ENCODE measurements at regions not wholly inside any gene's neighbourhood (a gene's known extent, or its start where the extent isn't known, plus 50 kb on each side); places are given as distances from the start of the nearest gene placed in this dataset.
A peak's percentile ranks its signal among the peaks of the same experiment; 100 is the strongest.
"Not testable (repeated sequence)": the region's sequence is repeated elsewhere in the genome, so short reads cannot be mapped to it uniquely, and the experiment has no call there.

DNA sequence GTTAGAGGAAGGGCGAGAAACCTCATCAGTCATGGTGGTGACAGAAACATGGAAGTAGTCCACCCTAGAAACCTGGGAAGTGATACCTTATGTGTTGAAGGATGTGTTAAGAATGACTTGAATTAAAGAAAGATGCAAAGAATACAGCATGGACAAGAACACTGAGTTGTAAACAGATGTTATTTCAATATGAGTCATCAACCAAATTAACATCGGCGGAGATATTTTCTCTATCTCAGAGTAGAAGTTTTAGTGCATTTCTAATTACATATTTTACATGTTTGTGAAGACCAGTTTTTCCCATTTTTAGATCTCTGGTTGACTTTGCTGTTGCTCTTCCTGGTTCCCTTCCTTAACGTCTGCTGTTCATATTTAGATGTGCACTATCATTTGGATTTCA, 268.8 kb upstream of the TBL1XR1 start:
- H3K27me3 ChIP-seq (ENCODE audit: control insufficient read depth, insufficient read depth, low read length) = no peaks in the 10 kb centered on the region
- no peak overlapping the region for H3K4me3 ChIP-seq (ENCODE audit: low read length)
- H3K4me1 ChIP-seq (ENCODE audit: control insufficient read depth, insufficient read depth, low read length) = peaks cover 22% of the 10 kb centered on the region
- H3K36me3 ChIP-seq (ENCODE audit: control insufficient read depth, insufficient read depth, low read length) = no peaks in the 10 kb centered on the region
- peak overlapping the region; percentile 73 for H3K27ac ChIP-seq (ENCODE audit: low read depth, low read length)
- no peak overlapping the region for H3K9ac ChIP-seq (ENCODE audit: low read length)

DNA sequence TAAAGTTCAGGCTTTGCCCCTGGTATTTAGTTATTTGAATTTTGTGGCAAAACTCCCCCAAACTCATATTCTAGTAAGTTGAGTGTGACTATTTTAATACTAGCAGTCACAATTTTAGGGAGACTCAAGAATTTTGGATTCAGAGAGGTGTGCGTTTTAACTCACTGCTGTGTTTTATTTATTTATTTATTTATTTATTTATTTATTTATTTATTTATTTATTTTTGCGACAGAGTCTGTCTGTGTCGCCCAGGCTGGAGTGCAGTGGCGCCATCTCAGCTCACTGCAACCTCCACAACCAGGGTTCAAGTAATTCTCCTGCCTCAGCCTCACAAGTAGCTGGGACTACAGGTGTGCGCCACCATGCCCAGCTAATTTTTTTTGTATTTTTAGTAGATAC, 269.3 kb upstream of the TBL1XR1 start:
- peaks cover 22% of the 10 kb centered on the region for H3K4me1 ChIP-seq (ENCODE audit: control insufficient read depth, insufficient read depth, low read length)
- not testable (repeated sequence) for H3K27me3 ChIP-seq (ENCODE audit: control insufficient read depth, insufficient read depth, low read length); H3K9ac ChIP-seq (ENCODE audit: low read length); H3K4me3 ChIP-seq (ENCODE audit: low read length); H3K36me3 ChIP-seq (ENCODE audit: control insufficient read depth, insufficient read depth, low read length)
- H3K27ac ChIP-seq (ENCODE audit: low read depth, low read length) = peak overlapping the region; percentile 73

DNA sequence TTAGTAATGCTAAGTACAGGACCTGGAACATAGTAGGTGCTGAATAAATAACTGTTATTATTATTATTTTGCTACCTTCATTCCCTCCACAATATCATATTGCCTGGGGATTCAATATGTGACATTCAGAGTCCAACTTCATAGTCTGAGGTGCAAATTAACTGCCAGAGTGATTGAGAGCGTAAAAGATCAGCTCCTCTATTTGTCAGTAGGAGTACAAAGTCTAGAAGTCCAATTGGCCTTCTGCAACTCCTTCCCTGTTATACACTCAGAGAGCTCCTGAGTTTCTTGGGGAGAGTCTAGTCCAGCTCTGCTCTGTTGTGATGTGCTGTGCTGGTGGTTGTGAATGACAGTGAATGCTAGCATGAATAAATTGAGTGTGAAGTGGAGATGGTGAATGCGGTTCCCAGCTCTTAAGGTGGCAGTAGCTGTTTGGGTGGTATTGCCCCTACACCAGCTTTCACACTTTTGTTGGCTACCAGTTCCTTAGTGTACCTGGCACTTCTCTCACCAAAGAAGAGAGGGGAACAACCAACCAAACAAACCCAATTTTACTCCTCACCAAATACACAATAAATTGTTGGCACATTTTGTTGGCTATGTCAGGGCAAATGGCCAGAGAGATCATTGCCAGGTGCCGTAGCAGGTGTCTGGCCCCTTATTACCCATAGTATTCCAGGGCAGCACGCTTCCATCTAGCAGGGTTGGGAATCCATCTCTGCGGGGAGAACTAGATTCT, 270.1 kb upstream of the TBL1XR1 start:
- Histone ChIP-seq H3K27ac (ENCODE audit: low read depth, low read length) (no peak overlapping the region), H3K4me1 (ENCODE audit: control insufficient read depth, insufficient read depth, low read length) (peaks cover 22% of the 10 kb centered on the region), H3K4me3 (ENCODE audit: low read length) (no peak overlapping the region), H3K27me3 (ENCODE audit: control insufficient read depth, insufficient read depth, low read length) (no peaks in the 10 kb centered on the region), H3K9ac (ENCODE audit: low read length) (no peak overlapping the region), H3K36me3 (ENCODE audit: control insufficient read depth, insufficient read depth, low read length) (no peaks in the 10 kb centered on the region)

DNA sequence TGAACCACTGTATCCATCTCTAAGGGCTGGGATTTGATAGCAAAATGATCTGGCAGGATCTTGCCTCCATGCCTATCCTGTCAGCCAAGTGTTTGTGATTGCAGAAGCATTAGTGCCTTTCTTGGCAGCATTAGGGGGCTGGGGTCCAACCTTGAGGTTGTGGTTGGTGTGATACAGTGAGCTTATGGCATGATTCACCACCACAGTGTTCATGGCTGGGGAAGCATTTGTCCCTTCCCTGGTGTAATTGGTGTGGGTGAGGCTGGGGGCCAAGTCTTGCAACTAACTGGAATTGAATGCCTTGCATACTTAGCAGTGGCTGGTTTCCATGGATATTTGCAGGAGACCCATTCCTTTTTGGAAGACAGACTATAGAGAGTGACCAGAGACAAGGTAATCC, 271.0 kb upstream of the TBL1XR1 start:
- Histone ChIP-seq H3K36me3 (ENCODE audit: control insufficient read depth, insufficient read depth, low read length) (no peaks in the 10 kb centered on the region), H3K4me1 (ENCODE audit: control insufficient read depth, insufficient read depth, low read length) (peaks cover 22% of the 10 kb centered on the region), H3K9ac (ENCODE audit: low read length) (no peak overlapping the region), H3K27ac (ENCODE audit: low read depth, low read length) (no peak overlapping the region), H3K27me3 (ENCODE audit: control insufficient read depth, insufficient read depth, low read length) (no peaks in the 10 kb centered on the region), H3K4me3 (ENCODE audit: low read length) (no peak overlapping the region)

DNA sequence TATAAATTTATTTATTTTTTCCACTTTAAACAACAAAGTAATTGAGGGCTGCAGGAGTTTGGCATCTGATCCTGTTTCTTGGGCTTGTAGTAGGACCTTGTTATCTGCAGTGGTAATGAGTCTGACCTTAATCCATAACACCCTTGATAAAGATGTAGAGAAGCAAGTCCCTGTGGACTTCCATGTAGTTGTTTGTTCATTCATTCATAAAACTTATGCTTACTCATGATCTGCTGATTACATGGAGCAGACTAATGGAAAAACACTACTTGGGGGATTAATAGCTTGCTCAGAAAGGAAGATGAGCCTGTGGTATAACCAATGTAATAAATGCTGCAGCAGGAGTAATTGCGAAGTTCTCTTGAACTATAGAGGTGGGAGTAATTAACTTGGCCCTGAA, 271.5 kb upstream of the TBL1XR1 start:
- Histone ChIP-seq H3K4me3 (ENCODE audit: low read length) (no peak overlapping the region), H3K27me3 (ENCODE audit: control insufficient read depth, insufficient read depth, low read length) (no peaks in the 10 kb centered on the region), H3K27ac (ENCODE audit: low read depth, low read length) (no peak overlapping the region)

DNA sequence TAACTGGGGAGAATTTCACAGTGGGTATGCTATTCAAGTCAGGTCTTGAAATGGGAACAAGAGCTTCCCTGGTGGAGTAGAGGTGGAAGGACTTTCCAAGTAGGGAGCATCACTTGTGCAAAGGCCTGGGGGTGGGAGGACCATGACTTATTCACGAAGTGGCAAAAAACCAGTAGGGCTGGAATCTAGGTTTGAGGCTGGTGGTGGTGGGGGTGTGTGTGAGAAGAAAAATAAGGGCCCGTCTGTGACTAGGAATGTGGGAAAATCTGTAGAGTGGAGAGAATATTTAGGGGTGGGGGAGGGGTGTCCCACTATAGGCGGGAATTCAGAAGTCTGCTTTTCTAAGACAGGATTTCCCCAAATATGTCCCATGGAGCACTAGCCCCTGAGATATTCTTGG, 271.9 kb upstream of the TBL1XR1 start:
- Histone ChIP-seq H3K27ac (ENCODE audit: low read depth, low read length) (no peak overlapping the region), H3K36me3 (ENCODE audit: control insufficient read depth, insufficient read depth, low read length) (no peaks in the 10 kb centered on the region), H3K27me3 (ENCODE audit: control insufficient read depth, insufficient read depth, low read length) (no peaks in the 10 kb centered on the region), H3K4me3 (ENCODE audit: low read length) (no peak overlapping the region), H3K9ac (ENCODE audit: low read length) (no peak overlapping the region), H3K4me1 (ENCODE audit: control insufficient read depth, insufficient read depth, low read length) (peaks cover 20% of the 10 kb centered on the region)

More for the DNA sequence above, 271.5 kb upstream of the TBL1XR1 start:
- H3K36me3 ChIP-seq (ENCODE audit: control insufficient read depth, insufficient read depth, low read length) = no peaks in the 10 kb centered on the region
- H3K4me1 ChIP-seq (ENCODE audit: control insufficient read depth, insufficient read depth, low read length) = peaks cover 21% of the 10 kb centered on the region
- no peak overlapping the region for H3K9ac ChIP-seq (ENCODE audit: low read length)

DNA sequence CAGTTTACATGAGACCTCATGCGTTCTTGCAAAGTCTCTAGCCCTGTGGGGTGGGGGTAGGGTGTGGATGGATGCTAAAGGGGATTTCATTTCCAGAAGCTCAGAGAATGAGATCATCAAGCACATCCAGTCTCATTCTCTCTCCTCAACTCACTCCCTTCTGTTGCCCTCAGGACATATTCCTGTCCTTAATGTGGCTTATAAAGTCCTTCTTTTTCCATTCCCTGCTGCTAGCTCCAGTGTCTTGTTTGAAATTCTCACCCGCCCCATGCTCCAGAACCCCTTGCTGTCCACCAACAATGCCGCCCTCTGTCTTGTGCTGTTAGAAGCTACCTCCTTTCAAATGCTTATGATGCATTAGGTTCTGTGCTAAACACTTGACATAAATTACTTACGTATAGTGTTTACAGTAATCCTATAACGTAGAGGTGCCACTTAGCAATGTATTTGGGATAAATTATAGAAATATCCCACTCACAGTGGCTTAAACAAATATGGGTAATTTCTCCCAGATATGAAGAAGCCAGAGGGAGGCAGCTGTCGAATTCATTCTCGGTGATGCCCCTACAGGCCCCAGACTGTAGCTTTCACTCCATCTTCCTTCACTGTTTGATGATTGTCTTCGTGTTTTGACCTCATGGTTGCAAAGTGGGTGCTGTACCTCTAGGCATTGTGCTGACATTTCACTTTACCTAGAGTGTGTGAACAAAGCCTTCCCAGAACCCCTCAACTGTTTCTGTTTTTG, 273.1 kb upstream of the TBL1XR1 start:
- Histone ChIP-seq H3K9ac (ENCODE audit: low read length) (no peak overlapping the region), H3K4me3 (ENCODE audit: low read length) (no peak overlapping the region), H3K4me1 (ENCODE audit: control insufficient read depth, insufficient read depth, low read length) (peaks cover 12% of the 10 kb centered on the region), H3K27me3 (ENCODE audit: control insufficient read depth, insufficient read depth, low read length) (no peaks in the 10 kb centered on the region), H3K36me3 (ENCODE audit: control insufficient read depth, insufficient read depth, low read length) (no peaks in the 10 kb centered on the region), H3K27ac (ENCODE audit: low read depth, low read length) (peak overlapping the region; percentile 48)

DNA sequence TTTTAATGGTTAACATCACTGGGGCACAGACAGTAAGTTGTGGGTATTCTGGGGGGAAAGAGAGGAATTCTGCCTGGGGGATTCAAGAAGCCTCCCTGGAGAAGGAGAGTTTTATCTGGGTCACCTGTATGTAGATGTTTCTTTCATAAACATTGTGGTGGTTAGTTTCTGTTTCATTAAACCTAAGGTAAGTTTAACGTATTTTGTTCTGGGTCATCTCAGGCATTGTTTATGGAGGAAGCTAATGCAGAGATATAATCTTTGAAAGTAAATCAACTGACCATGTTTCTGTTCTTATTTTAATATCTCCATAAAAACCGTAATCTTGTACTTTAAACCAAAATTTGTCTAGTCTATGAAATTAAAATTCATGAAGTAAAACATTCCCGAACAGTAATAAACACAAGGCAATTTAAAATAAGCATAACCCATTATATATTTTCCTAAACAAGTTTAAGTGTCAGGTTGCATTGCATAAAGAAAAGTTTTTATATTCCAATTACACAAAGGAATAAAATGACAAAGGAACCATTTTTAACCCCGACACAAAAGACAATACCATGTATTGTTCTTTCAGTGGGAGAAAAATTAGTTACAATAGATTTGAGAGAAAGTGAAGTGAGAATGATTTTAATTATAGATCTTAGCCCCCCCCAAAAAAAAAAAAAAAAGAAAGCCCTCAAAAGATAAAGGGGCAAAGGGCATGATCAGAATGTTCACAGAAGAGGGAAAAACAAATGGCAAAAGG, 274.6 kb upstream of the TBL1XR1 start:
- Histone ChIP-seq H3K4me3 (ENCODE audit: low read length) (no peak overlapping the region), H3K4me1 (ENCODE audit: control insufficient read depth, insufficient read depth, low read length) (peaks cover 7% of the 10 kb centered on the region), H3K27ac (ENCODE audit: low read depth, low read length) (no peak overlapping the region), H3K9ac (ENCODE audit: low read length) (no peak overlapping the region), H3K27me3 (ENCODE audit: control insufficient read depth, insufficient read depth, low read length) (no peaks in the 10 kb centered on the region), H3K36me3 (ENCODE audit: control insufficient read depth, insufficient read depth, low read length) (no peaks in the 10 kb centered on the region)

DNA sequence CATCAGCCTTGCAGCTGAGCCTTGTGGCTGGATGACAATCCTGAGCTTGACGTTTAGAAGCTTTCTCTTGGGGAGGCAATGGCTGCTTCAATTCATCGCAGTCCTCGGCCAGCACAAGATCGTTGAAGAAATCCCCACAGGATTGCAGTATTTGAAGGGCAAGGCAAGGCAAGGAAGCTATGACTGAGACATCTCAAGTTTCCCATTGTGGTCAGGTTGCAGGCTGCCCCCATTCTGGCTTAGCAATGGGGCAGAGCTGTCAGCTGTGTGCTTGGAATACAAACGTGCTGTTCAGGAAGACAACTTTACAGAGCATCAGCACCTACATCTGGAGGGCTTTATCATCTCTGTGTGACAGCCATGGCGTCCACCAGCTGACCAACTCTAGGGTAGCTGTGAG, 275.9 kb upstream of the TBL1XR1 start:
- no peak overlapping the region for H3K4me3 ChIP-seq (ENCODE audit: low read length)
- H3K4me1 ChIP-seq (ENCODE audit: control insufficient read depth, insufficient read depth, low read length) = peaks cover 11% of the 10 kb centered on the region
- no peak overlapping the region for H3K27ac ChIP-seq (ENCODE audit: low read depth, low read length)
- no peak overlapping the region for H3K9ac ChIP-seq (ENCODE audit: low read length)
- H3K27me3 ChIP-seq (ENCODE audit: control insufficient read depth, insufficient read depth, low read length) = no peaks in the 10 kb centered on the region
- no peaks in the 10 kb centered on the region for H3K36me3 ChIP-seq (ENCODE audit: control insufficient read depth, insufficient read depth, low read length)

DNA sequence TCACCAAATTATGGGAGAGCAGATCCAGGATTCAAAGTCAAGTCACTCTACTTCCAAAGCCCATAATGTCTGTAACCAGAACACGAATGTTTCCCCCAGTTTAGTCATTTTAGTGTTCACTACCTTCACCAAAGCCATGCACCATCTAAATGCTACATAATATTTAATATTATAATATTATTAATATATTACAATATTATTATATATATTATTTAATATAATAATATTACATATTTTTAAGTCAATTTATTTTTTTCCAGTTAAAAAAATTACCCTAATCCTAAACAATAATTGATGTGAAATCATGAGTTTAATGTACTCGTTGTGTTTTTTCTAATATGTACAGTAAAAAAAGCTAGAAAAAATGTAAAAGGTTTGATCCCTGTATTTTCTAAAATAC, 276.6 kb upstream of the TBL1XR1 start:
- no peak overlapping the region for H3K4me3 ChIP-seq (ENCODE audit: low read length)

DNA sequence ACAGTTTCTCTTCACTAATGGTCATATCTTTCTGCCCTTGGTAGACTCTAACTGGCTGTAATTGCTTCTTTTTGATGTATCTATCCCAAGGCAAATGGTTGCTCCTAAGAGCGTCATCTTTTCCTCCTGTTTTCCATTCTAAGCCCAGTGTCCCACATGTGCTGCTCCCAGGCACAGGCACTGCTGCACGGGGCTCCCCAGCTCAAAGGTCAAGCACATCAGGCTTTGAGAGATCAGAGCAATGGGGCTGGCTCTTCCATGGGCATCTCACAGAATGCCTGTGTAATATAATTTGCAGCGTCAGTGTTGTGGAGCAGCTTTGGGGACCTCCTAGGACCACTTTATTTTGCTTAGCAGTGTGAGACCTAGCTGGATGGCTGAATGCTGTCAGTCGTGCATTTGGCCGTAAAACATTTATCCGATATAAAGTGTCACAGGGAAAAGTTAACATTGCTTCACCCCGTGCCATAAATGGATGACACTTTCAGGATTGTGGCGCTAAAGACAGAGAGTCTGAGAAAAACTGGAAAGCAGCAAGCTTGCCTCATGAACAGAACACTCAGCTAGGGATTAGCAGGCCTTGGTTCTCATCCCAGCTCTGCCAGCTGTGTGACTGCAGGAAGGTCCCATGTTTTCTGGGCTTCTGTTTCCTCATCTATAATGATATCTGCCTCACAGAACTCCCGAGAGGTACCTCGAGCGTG, 277.5 kb upstream of the TBL1XR1 start:
- peaks cover 15% of the 10 kb centered on the region for H3K4me1 ChIP-seq (ENCODE audit: control insufficient read depth, insufficient read depth, low read length)
- no peaks in the 10 kb centered on the region for H3K36me3 ChIP-seq (ENCODE audit: control insufficient read depth, insufficient read depth, low read length)
- no peak overlapping the region for H3K27ac ChIP-seq (ENCODE audit: low read depth, low read length)
- no peak overlapping the region for H3K4me3 ChIP-seq (ENCODE audit: low read length)
- no peaks in the 10 kb centered on the region for H3K27me3 ChIP-seq (ENCODE audit: control insufficient read depth, insufficient read depth, low read length)
- H3K9ac ChIP-seq (ENCODE audit: low read length) = no peak overlapping the region

More for the DNA sequence above, 276.6 kb upstream of the TBL1XR1 start:
- no peak overlapping the region for H3K9ac ChIP-seq (ENCODE audit: low read length)
- H3K36me3 ChIP-seq (ENCODE audit: control insufficient read depth, insufficient read depth, low read length) = no peaks in the 10 kb centered on the region
- no peak overlapping the region for H3K27ac ChIP-seq (ENCODE audit: low read depth, low read length)
- no peaks in the 10 kb centered on the region for H3K27me3 ChIP-seq (ENCODE audit: control insufficient read depth, insufficient read depth, low read length)
- peaks cover 15% of the 10 kb centered on the region for H3K4me1 ChIP-seq (ENCODE audit: control insufficient read depth, insufficient read depth, low read length)

DNA sequence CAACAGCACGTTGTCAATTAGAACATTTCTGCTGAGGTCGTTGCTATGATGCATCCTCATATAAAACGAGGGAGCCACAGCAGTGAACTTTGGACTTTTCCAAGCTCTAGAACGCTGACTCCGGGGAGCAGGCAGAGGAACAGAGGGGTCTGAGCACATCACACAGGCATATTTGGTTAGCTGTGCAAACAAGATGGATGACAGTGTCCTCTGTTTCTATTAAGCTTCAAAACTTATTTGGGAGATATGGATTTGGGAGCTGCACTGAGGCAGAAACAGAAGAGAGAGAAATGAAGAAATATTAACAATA, 278.0 kb upstream of the TBL1XR1 start:
- Histone ChIP-seq H3K27ac (ENCODE audit: low read depth, low read length) (no peak overlapping the region), H3K4me3 (ENCODE audit: low read length) (no peak overlapping the region)

More for the DNA sequence above, 278.0 kb upstream of the TBL1XR1 start:
- peaks cover 12% of the 10 kb centered on the region for H3K4me1 ChIP-seq (ENCODE audit: control insufficient read depth, insufficient read depth, low read length)
- H3K27me3 ChIP-seq (ENCODE audit: control insufficient read depth, insufficient read depth, low read length) = no peaks in the 10 kb centered on the region
- H3K9ac ChIP-seq (ENCODE audit: low read length) = no peak overlapping the region
- no peaks in the 10 kb centered on the region for H3K36me3 ChIP-seq (ENCODE audit: control insufficient read depth, insufficient read depth, low read length)

Data from rectal smooth muscle tissue (tissue), 1 donor.